Brain microvascular endothelial cell (primary cell): ENCODE measurements at regions not wholly inside any gene's neighbourhood (a gene's known extent, or its start where the extent isn't known, plus 50 kb on each side); places are given as distances from the start of the nearest gene placed in this dataset.
"Not testable (repeated sequence)": the region's sequence is repeated elsewhere in the genome, so short reads cannot be mapped to it uniquely, and the experiment has no call there.

Experiments used
- DNase-seq: peaks from one replicate; pipeline ENCODE4 v3.0.0-alpha.2; 2020
- H3K27ac ChIP-seq: fragments of 250-450 bp; sonication (Bioruptor Pico); 2 replicates; pipeline ENCODE4 v1.5.1; 2020; ENCODE audit warnings: mild to moderate bottlenecking, moderate library complexity
- H3K27me3 ChIP-seq: fragments of 250-450 bp; sonication (Bioruptor Pico); replicated peaks from 2 replicates; pipeline ENCODE4 v1.5.1; 2020; ENCODE audit warnings: mild to moderate bottlenecking
- H3K36me3 ChIP-seq: fragments of 250-450 bp; sonication (Bioruptor Pico); replicated peaks from 2 replicates; pipeline ENCODE4 v1.5.1; 2020; ENCODE audit warnings: mild to moderate bottlenecking
- H3K4me3 ChIP-seq: 2 replicates; pipeline ENCODE4 v1.5.1; 2011; ENCODE audit warnings: low read depth, mild to moderate bottlenecking, control low read depth, low read length, moderate library complexity
- CTCF ChIP-seq: IDR thresholded peaks from 2 replicates; pipeline ENCODE4 v1.5.1; 2011; ENCODE audit warnings: low read depth, mild to moderate bottlenecking, moderate library complexity, low read length, control low read depth, inconsistent platforms; ENCODE audit errors: missing control alignments
- in situ Hi-C: cut with HindIII; loops from 2 replicates; pipeline ENCODE4 v1.10.0; 2017; ENCODE audit warnings: low sequenced_read_pairs, low pct_ligation_motif_present

GRCh38 chr4:33780952-33781791 lies 2463.1 kb downstream of the ARAP2 start:
- Histone ChIP-seq H3K27me3 (no peaks in the 10 kb centered on the region), H3K27ac (no peak overlapping the region), H3K4me3 (no peak overlapping the region), H3K36me3 (no peaks in the 10 kb centered on the region)
- no peak for TF ChIP-seq CTCF
- in situ Hi-C loops, result no loop called here
- DNase-seq, result no peak

- no peak for TF ChIP-seq CTCF
- no peak for DNase-seq
- H3K36me3 ChIP-seq, result no peaks in the 10 kb centered on the region
- no peak overlapping the region for H3K27ac ChIP-seq
- H3K27me3 ChIP-seq, result no peaks in the 10 kb centered on the region
- H3K4me3 ChIP-seq, result no peak overlapping the region
- in situ Hi-C loops, result no loop called here
Measured at GRCh38 chr4:33785843-33786242, 2458.5 kb downstream of the ARAP2 start.

GRCh38 chr4:33802578-33802977 lies 2441.7 kb downstream of the ARAP2 start:
- in situ Hi-C loops, result no loop called here
- Histone ChIP-seq H3K27me3 (no peaks in the 10 kb centered on the region), H3K36me3 (no peaks in the 10 kb centered on the region), H3K27ac (no peak overlapping the region), H3K4me3 (no peak overlapping the region)
- TF ChIP-seq CTCF, result no peak
- DNase-seq, result no peak

GRCh38 chr4:33825685-33826084 lies 2418.6 kb downstream of the ARAP2 start:
- no peak overlapping the region for H3K27ac ChIP-seq
- no peaks in the 10 kb centered on the region for H3K27me3 ChIP-seq
- H3K36me3 ChIP-seq, result no peaks in the 10 kb centered on the region
- no peak for TF ChIP-seq CTCF
- DNase-seq, result no peak
- in situ Hi-C loops, result no loop called here
- no peak overlapping the region for H3K4me3 ChIP-seq

GRCh38 chr4:33829356-33829755 lies 2415.0 kb downstream of the ARAP2 start:
- H3K27me3 ChIP-seq, DNase-seq, H3K36me3 ChIP-seq, H3K27ac ChIP-seq, in situ Hi-C loops, H3K4me3 ChIP-seq: not testable (repeated sequence)

GRCh38 chr4:33831442-33832066 lies 2412.8 kb downstream of the ARAP2 start:
- TF ChIP-seq CTCF, result no peak
- H3K4me3 ChIP-seq, result no peak overlapping the region
- no peak for DNase-seq
- no peaks in the 10 kb centered on the region for H3K36me3 ChIP-seq
- no peaks in the 10 kb centered on the region for H3K27me3 ChIP-seq
- in situ Hi-C loops, result no loop called here
- no peak overlapping the region for H3K27ac ChIP-seq

- H3K36me3 ChIP-seq, H3K4me3 ChIP-seq, H3K27me3 ChIP-seq, H3K27ac ChIP-seq, in situ Hi-C loops: not testable (repeated sequence)
- peak; percentile 26 for DNase-seq
Measured at GRCh38 chr4:33835764-33836163, 2408.6 kb downstream of the ARAP2 start.
